ENCODE measurements at regions not wholly inside any gene's neighbourhood (a gene's known extent, or its start where the extent isn't known, plus 50 kb on each side); places are given as distances from the start of the nearest gene placed in this dataset.

DNA sequence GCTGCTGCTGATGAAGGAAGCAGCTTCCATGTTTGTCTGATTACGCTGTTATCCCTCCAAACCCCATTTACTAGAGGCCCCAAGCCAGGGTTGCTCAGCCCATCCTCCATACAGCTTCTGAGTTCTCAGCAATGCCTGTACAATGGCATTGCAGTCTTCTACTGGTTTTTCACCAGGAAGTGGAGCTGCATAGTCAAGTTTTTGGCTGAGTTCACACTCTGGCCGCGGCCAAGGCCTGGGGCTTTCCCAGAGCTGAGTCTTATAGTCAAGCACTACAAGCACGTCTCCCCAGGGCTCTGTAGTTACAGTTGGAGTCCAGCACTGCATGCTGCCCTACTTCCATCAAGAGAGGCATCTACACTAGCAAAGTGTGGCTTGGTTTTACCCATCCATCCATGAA is 182.5 kb downstream of the POU4F1 start:
- DNase-seq: no peak

- no peak for DNase-seq
Observed at GRCh38 chr13:78413887-78414553, 189.3 kb downstream of the POU4F1 start.

GRCh38 chr13:78410847-78411246 is 192.5 kb downstream of the POU4F1 start:
- DNase-seq: no peak

DNA sequence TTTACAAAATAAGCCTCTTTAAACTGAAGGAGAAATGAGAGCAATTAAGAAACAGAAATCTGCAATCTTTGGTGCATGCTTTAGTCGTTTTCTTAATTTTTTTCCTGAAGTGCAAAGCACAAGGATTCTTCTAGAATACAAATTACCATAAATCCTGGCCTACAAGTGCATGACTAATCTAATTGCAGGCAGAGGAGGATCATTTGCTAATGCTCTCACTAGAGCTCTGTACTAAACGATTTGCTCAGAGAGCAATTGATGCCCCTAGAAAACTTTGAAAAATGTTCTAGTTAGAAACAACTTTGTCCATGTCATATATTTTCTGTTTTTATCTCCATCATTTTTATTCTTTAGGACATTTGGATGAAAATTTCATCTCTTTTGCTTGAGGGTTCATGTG is 193.2 kb downstream of the POU4F1 start:
- no peak for DNase-seq

- no peak for DNase-seq
Observed at GRCh38 chr13:78409172-78409571, 194.2 kb downstream of the POU4F1 start.

GRCh38 chr13:78404846-78405360 is 198.4 kb downstream of the POU4F1 start:
- no peak for DNase-seq

DNA sequence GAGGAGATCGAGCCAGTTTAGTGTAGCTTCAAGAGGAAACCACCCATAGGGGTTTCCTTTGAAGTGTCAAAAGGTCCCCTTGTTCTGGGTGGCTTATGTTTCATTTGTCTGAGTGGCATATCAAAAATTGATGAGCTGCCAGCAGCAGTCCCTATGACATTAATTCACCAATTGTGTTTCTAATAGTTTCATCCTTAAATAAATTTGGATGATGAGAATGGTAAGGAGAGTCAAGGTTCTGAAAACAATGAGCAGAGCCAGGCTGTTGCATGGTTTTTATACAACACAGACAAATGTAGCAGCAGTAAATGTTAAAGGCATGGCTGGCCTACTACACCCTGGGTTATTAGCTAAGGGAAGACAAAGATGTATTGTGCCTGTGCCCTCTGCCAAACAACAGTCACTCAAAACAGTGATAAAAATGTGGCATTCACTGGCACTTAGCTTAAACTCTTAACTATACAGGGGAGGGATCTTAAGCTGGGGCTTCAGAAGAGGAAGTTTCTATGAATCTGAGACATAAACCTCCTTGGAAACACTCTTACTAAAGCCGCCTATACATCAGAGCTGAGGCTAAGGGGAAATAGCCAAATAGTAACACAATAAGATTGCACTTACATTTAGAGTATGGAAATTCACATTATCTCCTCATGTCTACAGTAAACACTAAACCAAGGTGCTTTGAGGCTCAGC is 200.5 kb downstream of the POU4F1 start:
- DNase-seq: no peak

DNA sequence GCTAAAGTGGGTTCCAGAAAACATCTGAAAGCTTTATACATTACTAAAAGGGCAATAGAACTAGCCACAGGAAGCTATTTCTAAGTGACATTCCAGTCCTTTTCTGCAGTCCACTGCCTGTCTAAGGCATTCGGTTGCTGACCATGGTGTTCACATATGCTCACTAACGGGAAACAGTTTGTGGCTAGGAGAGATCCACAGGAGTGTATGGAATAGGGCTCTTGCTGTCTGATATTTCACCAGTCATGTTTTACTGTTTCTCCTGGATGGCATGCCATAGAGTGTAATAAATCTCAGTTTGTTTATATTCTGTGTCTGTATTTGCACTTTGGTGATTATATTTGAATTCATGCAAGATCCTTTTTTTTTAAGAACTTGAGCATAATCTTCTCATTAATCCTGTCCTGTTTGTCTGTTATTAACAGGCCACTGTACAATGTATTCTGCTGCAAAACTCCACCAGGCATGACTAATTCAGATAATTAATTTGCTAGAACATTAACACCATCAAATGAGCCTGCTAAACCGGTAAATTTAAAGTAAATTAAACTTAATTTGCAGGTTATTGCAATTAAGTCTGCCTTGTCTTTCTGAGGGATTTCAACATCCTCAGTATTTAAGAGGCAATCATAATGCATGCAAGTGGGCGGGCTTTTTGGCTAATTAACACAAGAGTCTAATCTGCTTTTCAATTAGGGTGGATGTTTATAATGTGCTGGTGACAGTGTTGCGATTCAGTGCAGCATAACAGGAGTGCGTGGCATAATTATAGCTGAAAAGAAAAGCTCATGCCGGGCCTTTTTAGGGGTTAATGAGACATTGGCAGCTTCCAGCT is 201.3 kb downstream of the POU4F1 start:
- no peak for DNase-seq

DNA sequence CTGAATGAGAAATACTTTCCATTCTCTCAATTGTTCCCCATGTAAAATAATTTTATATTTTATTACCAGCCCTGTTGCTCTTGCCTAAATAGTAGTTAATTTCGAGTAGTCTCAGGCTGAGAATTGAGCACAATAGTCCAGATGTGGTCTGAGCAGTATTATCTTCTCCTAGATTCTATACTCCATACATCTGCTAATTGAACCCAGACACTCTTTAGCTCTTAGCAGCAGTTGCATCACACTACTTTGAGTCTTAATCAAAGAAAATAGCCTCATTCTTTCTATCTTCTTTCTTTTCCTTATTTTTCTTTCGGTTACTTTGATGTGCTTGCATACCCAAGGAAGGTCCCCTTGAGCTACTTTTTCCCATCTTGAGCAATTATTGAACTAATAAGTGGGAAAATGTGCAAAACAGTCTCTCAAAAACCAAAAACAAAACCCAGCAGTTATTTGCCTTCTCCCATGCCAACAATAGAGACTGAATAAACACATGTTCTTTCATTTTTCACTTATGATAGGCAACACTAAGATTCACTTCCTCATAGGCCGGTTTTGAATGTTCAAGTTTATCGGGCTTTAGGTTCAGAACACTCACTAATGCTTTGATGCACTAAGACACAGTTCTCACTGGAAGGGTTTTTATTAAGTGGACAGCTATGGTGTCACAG is 204.5 kb downstream of the POU4F1 start:
- DNase-seq: no peak

- DNase-seq: no peak
Observed at GRCh38 chr13:78393286-78394142, 209.8 kb downstream of the POU4F1 start.

GRCh38 chr13:78383899-78384298 is 219.5 kb downstream of the POU4F1 start:
- no peak for DNase-seq

DNA sequence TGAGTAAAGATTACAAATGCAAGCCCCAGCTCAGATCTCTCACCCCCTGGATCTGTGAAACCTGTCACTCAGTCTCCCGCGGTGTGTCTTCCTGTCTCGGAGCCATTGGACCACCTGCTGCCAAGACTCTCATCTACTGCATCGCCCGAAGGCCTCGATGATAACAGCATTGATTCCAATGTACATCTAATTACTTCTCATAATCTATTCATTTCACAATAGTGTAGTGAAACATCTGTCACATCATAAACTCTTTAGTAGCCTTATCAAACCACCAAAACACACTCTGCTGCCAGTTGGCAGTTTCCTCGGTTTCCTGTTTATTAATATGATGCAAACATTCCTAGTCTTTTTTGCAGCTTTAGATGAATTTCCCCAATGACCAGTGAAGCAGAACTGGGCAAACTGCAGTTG is 220.3 kb downstream of the POU4F1 start:
- DNase-seq: no peak

DNA sequence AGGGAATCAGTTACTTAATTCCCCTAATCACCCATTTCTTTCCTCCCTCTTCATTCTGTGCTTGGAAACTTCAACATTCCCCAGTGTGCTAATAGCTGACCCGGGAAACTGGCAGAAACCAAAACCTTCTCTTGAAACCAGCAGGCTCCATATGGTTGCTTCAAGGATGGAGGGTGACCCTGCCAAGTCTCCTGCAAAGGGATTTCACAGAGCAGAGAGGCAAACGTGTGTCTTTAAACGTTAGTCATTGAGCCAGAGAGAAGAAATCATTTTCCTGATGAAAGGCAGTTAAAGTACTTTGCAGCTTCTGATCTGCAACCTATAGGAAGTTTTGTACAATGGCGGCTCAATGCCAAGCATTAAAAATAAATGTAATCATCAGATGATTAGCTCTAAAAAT is 220.9 kb downstream of the POU4F1 start:
- DNase-seq: no peak

DNA sequence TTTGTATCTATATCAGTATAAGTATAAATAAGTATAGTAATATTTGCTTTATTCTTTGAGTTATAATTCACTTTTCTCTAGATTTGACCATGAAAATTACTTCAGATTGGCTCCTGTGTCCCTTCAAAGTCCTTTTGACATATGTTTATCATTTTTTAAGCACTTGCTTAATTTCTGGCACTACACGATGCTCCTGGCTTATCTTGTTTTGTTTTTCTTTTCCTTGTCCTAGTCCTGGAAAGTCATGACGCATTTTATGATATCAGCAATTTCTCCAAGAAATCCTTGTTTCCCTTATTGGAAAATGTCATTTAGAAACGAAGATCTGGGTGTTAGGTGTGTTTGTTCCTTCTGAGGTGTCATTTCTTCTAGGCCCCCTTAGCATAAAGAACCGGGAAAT is 226.5 kb downstream of the POU4F1 start:
- no peak for DNase-seq

DNA sequence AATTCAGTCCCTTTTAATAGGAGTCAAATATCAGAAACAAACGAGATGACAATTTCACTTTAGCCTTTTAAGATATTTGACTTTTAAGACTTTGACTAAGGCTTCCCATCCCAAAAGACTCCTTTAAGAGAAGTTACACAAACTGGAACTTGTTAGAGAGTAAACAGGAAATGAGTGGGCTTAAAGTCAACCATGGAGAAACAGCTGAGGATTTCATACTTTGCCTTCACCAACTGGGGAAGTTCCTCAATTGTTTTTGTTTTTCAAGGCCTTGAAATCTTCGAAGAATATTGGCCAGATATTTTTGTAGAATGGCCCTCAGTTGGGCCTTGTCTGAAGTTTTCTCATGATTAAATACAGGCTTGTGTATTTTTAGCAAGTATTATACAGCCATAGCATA is 227.3 kb downstream of the POU4F1 start:
- DNase-seq: no peak

DNA sequence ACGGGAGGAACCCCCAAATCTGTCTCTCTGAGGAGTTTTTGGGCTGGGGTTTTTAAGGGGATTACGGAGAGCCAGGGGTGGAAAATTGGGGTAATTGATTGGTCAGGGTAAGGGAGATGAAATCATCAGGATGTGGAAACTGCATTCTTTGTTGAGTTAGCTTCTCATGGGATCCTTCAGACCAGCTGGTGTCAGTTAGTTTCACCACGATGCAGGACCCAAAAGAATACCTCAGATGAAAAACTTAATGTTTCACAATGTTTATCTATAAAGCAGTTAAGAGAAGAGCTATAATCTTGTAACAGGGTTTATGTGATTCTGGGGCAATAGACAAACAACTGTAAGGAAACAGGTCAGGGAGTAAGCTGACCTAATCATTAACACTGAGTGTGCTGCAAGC is 230.8 kb downstream of the POU4F1 start:
- no peak for DNase-seq

DNA sequence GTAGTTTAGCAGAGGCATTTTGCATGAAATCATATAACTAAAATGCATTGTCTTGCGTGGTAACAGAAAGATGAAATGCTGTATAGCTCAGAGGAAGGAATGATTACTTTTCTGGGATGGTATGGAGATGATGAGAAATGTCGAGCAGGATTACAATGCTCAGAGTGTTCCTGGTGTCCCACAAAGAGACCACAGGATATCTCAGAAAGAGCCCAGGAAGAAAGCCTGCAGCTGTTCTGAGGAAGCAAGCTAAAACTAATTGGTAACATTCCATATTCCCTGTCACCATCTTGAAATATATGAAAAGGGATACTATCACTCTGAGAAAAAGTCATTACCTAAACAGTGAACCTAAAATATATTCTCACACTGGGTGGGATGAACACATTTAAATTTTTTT is 233.1 kb downstream of the POU4F1 start:
- no peak for DNase-seq

GRCh38 chr13:78364711-78365110 is 238.6 kb downstream of the POU4F1 start:
- no peak for DNase-seq

- DNase-seq: no peak
Observed at GRCh38 chr13:78341032-78341431, 262.3 kb downstream of the POU4F1 start.

GRCh38 chr13:78339927-78340326 is 263.4 kb downstream of the POU4F1 start:
- DNase-seq: no peak

DNA sequence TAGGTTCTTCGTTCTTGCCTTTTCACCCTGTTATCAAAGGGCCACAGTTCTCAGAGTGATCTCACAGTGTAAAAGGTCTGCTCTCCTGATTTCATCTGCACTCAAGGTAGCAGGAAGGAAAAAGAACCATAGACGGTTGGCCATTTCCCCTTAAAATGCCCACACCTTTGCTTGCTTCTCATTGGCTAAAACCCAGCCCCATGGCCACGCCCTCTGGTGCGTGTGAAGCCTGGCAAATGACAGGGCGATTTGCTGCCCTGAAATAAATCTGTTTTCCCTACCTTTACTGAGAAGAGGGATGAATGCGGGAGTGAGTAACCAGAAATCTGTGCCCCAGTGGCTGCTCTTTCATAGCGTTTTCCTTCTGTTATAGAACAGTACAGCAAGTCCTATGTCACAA is 269.3 kb downstream of the POU4F1 start:
- DNase-seq: no peak

DNA sequence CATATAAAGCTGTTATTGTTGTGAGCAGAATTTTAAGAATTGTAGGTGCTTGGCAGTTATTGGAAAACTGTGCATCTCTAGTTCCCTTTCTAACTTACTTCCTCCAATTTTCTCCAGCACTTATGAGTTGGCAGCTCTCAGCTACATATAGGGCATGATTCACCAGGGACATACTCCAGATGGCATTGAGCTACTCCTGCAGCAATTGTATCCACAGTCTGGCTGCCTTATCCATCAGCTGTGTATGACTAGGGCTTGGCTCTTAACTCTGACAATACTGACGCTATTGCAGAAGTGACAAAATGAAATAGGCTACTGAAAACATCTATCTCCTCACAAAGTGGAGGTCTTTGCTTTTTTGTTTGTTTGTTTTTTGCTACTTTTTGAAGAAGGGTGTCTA is 276.7 kb downstream of the POU4F1 start:
- DNase-seq: no peak
